ENCODE measurements at regions not wholly inside any gene's neighbourhood (a gene's known extent, or its start where the extent isn't known, plus 50 kb on each side); places are given as distances from the start of the nearest gene placed in this dataset.

- no peak overlapping the region for H3K27ac Mint-ChIP-seq (ENCODE audit: unreplicated experiment)
- DNase-seq (ENCODE audit: extremely low spot score, unreplicated experiment) = no peak
- H3K27me3 Mint-ChIP-seq (ENCODE audit: unreplicated experiment) = no peaks in the 10 kb centered on the region
- H3K4me1 Mint-ChIP-seq (ENCODE audit: unreplicated experiment) = peaks cover 17% of the 10 kb centered on the region
- peaks cover 9% of the 10 kb centered on the region for H3K36me3 Mint-ChIP-seq (ENCODE audit: unreplicated experiment)
- H3K9me3 Mint-ChIP-seq (ENCODE audit: unreplicated experiment) = peaks cover 30% of the 10 kb centered on the region
- no peak for TF ChIP-seq CTCF (IDR thresholded peaks at IDR 0.05)
- H3K4me3 Mint-ChIP-seq (ENCODE audit: unreplicated experiment) = no peak overlapping the region
These were observed 148.4 kb upstream of the HMCN1 start for GRCh38 chr1:185585770-185586169.

- H3K4me3 Mint-ChIP-seq (ENCODE audit: unreplicated experiment) = no peak overlapping the region
- peaks cover 17% of the 10 kb centered on the region for H3K4me1 Mint-ChIP-seq (ENCODE audit: unreplicated experiment)
- peaks cover 25% of the 10 kb centered on the region for H3K36me3 Mint-ChIP-seq (ENCODE audit: unreplicated experiment)
- H3K27ac Mint-ChIP-seq (ENCODE audit: unreplicated experiment) = peak overlapping the region; percentile 58
- H3K9me3 Mint-ChIP-seq (ENCODE audit: unreplicated experiment) = peaks cover 55% of the 10 kb centered on the region
- H3K27me3 Mint-ChIP-seq (ENCODE audit: unreplicated experiment) = no peaks in the 10 kb centered on the region
- TF ChIP-seq CTCF (IDR thresholded peaks at IDR 0.05) = no peak
- DNase-seq (ENCODE audit: extremely low spot score, unreplicated experiment) = no peak
These were observed 152.0 kb upstream of the HMCN1 start for GRCh38 chr1:185581961-185582725.

GRCh38 chr1:185581020-185581419 is 153.2 kb upstream of the HMCN1 start:
- no peak for DNase-seq (ENCODE audit: extremely low spot score, unreplicated experiment)
- no peaks in the 10 kb centered on the region for H3K27me3 Mint-ChIP-seq (ENCODE audit: unreplicated experiment)
- peaks cover 17% of the 10 kb centered on the region for H3K4me1 Mint-ChIP-seq (ENCODE audit: unreplicated experiment)
- peaks cover 52% of the 10 kb centered on the region for H3K9me3 Mint-ChIP-seq (ENCODE audit: unreplicated experiment)
- H3K36me3 Mint-ChIP-seq (ENCODE audit: unreplicated experiment) = peaks cover 23% of the 10 kb centered on the region
- no peak for TF ChIP-seq CTCF (IDR thresholded peaks at IDR 0.05)
- no peak overlapping the region for H3K4me3 Mint-ChIP-seq (ENCODE audit: unreplicated experiment)
- no peak overlapping the region for H3K27ac Mint-ChIP-seq (ENCODE audit: unreplicated experiment)

- no peaks in the 10 kb centered on the region for H3K27me3 Mint-ChIP-seq (ENCODE audit: unreplicated experiment)
- peaks cover 21% of the 10 kb centered on the region for H3K4me1 Mint-ChIP-seq (ENCODE audit: unreplicated experiment)
- no peak for DNase-seq (ENCODE audit: extremely low spot score, unreplicated experiment)
- H3K36me3 Mint-ChIP-seq (ENCODE audit: unreplicated experiment) = peaks cover 22% of the 10 kb centered on the region
- TF ChIP-seq CTCF (IDR thresholded peaks at IDR 0.05) = no peak
- peaks cover 38% of the 10 kb centered on the region for H3K9me3 Mint-ChIP-seq (ENCODE audit: unreplicated experiment)
- no peak overlapping the region for H3K27ac Mint-ChIP-seq (ENCODE audit: unreplicated experiment)
- no peak overlapping the region for H3K4me3 Mint-ChIP-seq (ENCODE audit: unreplicated experiment)
These were observed 155.9 kb upstream of the HMCN1 start for GRCh38 chr1:185578293-185578692.

- no peak for TF ChIP-seq CTCF (IDR thresholded peaks at IDR 0.05)
- no peak for DNase-seq (ENCODE audit: extremely low spot score, unreplicated experiment)
- H3K36me3 Mint-ChIP-seq (ENCODE audit: unreplicated experiment) = peaks cover 8% of the 10 kb centered on the region
- peaks cover 17% of the 10 kb centered on the region for H3K9me3 Mint-ChIP-seq (ENCODE audit: unreplicated experiment)
- no peak overlapping the region for H3K4me3 Mint-ChIP-seq (ENCODE audit: unreplicated experiment)
- peaks cover 28% of the 10 kb centered on the region for H3K4me1 Mint-ChIP-seq (ENCODE audit: unreplicated experiment)
- no peaks in the 10 kb centered on the region for H3K27me3 Mint-ChIP-seq (ENCODE audit: unreplicated experiment)
- H3K27ac Mint-ChIP-seq (ENCODE audit: unreplicated experiment) = no peak overlapping the region
These were observed 159.9 kb upstream of the HMCN1 start for GRCh38 chr1:185574139-185574875.

All from osteocyte (in vitro differentiated cells).